GM12878 (cell line): ENCODE measurements at regions not wholly inside any gene's neighbourhood (a gene's known extent, or its start where the extent isn't known, plus 50 kb on each side); places are given as distances from the start of the nearest gene placed in this dataset.

Experiments
- ASH2L ChIP-seq: fragments of 300-600, 200-600 bp; sonication (generic); IDR thresholded peaks from 2 replicates; pipeline ENCODE4 v1.6.1; 2017; ENCODE audit warnings: low read depth, mild to moderate bottlenecking, borderline replicate concordance
- BMI1 ChIP-seq: fragments of 450-650 bp; IDR thresholded peaks from 2 replicates; pipeline ENCODE4 v1.6.1; 2016; ENCODE audit warnings: mild to moderate bottlenecking, moderate library complexity, borderline replicate concordance
- ESRRA ChIP-seq: IDR thresholded peaks from 2 replicates; pipeline ENCODE4 v1.6.1; 2012; ENCODE audit warnings: mild to moderate bottlenecking, low read length, improper control_type of control experiment
- NRF1 ChIP-seq: conservative IDR thresholded peaks from 2 replicates; pipeline ENCODE4 v1.6.1; 2011; ENCODE audit warnings: mild to moderate bottlenecking, low read depth, low read length, improper control_type of control experiment
- PAX5 ChIP-seq: IDR thresholded peaks from 2 replicates; pipeline ENCODE4 v1.6.1; 2011; ENCODE audit warnings: low read depth, low read length, borderline replicate concordance
- PAX8 ChIP-seq: fragments of 450-650 bp; IDR thresholded peaks from 2 replicates; pipeline ENCODE4 v1.6.1; 2017; ENCODE audit warnings: mild to moderate bottlenecking, moderate library complexity
- POU2F2 ChIP-seq: IDR thresholded peaks from 3 replicates; pipeline ENCODE4 v1.6.1; 2011; ENCODE audit warnings: low read depth, mild to moderate bottlenecking, low read length, borderline replicate concordance
- TF ChIP-seq, protein P1 (sequence below): fragments of 450-650 bp; IDR thresholded peaks from 2 replicates; pipeline ENCODE4 v1.6.1; 2018; ENCODE audit warnings: borderline replicate concordance, mild to moderate bottlenecking; ENCODE audit not compliant: partially characterized antibody
- TF ChIP-seq, protein P2 (sequence below): IDR thresholded peaks from 2 replicates; pipeline ENCODE4 v1.6.1; 2012; ENCODE audit warnings: improper control_type of control experiment, low read depth, low read length; ENCODE audit not compliant: insufficient replicate concordance

DNA sequence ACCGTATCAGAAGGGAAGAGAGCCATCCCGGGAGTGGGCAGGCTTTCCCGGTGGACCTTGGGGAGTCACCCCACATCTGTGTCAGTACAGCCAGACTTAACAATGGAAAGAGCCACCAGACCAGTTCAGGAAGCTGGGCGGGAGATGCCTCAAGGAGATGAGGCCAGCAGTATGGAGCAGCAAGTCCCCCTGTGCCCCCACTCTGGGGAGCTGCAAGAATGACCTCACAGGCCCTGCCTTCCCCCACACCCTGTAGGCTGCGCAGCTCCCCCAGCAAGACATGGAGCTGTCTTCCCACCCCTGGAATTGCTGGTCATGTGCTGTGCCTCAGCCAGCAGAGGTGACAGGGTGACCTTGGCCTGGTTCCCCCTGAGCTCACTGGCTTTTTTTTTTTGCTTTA lies 76.8 kb upstream of the INSIG1 start (continued):
- TF ChIP-seq ESRRA, result no peak
- no peak for TF ChIP-seq PAX5
- no peak for TF ChIP-seq NRF1
- TF ChIP-seq, protein P1, sequence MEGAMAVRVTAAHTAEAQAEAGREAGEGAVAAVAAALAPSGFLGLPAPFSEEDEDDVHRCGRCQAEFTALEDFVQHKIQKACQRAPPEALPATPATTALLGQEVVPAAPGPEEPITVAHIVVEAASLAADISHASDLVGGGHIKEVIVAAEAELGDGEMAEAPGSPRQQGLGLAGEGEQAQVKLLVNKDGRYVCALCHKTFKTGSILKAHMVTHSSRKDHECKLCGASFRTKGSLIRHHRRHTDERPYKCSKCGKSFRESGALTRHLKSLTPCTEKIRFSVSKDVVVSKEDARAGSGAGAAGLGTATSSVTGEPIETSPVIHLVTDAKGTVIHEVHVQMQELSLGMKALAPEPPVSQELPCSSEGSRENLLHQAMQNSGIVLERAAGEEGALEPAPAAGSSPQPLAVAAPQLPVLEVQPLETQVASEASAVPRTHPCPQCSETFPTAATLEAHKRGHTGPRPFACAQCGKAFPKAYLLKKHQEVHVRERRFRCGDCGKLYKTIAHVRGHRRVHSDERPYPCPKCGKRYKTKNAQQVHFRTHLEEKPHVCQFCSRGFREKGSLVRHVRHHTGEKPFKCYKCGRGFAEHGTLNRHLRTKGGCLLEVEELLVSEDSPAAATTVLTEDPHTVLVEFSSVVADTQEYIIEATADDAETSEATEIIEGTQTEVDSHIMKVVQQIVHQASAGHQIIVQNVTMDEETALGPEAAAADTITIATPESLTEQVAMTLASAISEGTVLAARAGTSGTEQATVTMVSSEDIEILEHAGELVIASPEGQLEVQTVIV, result no peak
- no peak for TF ChIP-seq BMI1
- no peak for TF ChIP-seq ASH2L
- TF ChIP-seq PAX8, result no peak
- TF ChIP-seq, protein P2, sequence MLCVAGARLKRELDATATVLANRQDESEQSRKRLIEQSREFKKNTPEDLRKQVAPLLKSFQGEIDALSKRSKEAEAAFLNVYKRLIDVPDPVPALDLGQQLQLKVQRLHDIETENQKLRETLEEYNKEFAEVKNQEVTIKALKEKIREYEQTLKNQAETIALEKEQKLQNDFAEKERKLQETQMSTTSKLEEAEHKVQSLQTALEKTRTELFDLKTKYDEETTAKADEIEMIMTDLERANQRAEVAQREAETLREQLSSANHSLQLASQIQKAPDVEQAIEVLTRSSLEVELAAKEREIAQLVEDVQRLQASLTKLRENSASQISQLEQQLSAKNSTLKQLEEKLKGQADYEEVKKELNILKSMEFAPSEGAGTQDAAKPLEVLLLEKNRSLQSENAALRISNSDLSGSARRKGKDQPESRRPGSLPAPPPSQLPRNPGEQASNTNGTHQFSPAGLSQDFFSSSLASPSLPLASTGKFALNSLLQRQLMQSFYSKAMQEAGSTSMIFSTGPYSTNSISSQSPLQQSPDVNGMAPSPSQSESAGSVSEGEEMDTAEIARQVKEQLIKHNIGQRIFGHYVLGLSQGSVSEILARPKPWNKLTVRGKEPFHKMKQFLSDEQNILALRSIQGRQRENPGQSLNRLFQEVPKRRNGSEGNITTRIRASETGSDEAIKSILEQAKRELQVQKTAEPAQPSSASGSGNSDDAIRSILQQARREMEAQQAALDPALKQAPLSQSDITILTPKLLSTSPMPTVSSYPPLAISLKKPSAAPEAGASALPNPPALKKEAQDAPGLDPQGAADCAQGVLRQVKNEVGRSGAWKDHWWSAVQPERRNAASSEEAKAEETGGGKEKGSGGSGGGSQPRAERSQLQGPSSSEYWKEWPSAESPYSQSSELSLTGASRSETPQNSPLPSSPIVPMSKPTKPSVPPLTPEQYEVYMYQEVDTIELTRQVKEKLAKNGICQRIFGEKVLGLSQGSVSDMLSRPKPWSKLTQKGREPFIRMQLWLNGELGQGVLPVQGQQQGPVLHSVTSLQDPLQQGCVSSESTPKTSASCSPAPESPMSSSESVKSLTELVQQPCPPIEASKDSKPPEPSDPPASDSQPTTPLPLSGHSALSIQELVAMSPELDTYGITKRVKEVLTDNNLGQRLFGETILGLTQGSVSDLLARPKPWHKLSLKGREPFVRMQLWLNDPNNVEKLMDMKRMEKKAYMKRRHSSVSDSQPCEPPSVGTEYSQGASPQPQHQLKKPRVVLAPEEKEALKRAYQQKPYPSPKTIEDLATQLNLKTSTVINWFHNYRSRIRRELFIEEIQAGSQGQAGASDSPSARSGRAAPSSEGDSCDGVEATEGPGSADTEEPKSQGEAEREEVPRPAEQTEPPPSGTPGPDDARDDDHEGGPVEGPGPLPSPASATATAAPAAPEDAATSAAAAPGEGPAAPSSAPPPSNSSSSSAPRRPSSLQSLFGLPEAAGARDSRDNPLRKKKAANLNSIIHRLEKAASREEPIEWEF, result no peak
- TF ChIP-seq POU2F2, result no peak
